Thoracic aorta (tissue), 2 donors: ENCODE measurements at regions not wholly inside any gene's neighbourhood (a gene's known extent, or its start where the extent isn't known, plus 50 kb on each side); places are given as distances from the start of the nearest gene placed in this dataset.

Experiments
- ATAC-seq: fragments of 150-250 bp; one replicate; pipeline ENCODE4 v1.8.0; 2017; ENCODE audit warnings: low read depth; ENCODE audit not compliant: insufficient number of reproducible peaks, low FRiP score
- DNase-seq: peaks from one replicate; pipeline ENCODE4 v3.0.0-alpha.2; 2020; ENCODE audit warnings: low spot score
- H3K27ac ChIP-seq, 2 donors: fragments of 200-600 bp; sonication (generic); 1 replicate in 1 of 2; 2 replicates in 1 of 2; pipeline ENCODE4 v1.5.1; 2016; ENCODE audit warnings: mild to moderate bottlenecking in 2 of 2, moderate library complexity in 2 of 2
- H3K27me3 ChIP-seq: fragments of 200-600 bp; sonication (generic); replicated peaks from 2 replicates; pipeline ENCODE4 v1.6.0; 2016; ENCODE audit warnings: mild to moderate bottlenecking; ENCODE audit not compliant: insufficient read depth
- H3K36me3 ChIP-seq: fragments of 200-600 bp; sonication (generic); one replicate; pipeline ENCODE4 v1.5.1; 2016
- H3K4me1 ChIP-seq, 2 donors: fragments of 200-600 bp; sonication (generic); 1 replicate in 1 of 2; 2 replicates in 1 of 2; pipeline versions ENCODE4 v1.5.1 to v1.6.0; 2016; ENCODE audit warnings: low read depth in 2 of 2, mild to moderate bottlenecking in 1 of 2; ENCODE audit not compliant: control insufficient read depth in 1 of 2
- H3K4me3 ChIP-seq: fragments of 200-600 bp; sonication (generic); 2 replicates; pipeline ENCODE4 v1.5.1; 2016; ENCODE audit warnings: mild to moderate bottlenecking
- H3K9me3 ChIP-seq: fragments of 200-600 bp; sonication (generic); 2 replicates; pipeline ENCODE4 v1.5.1; 2016
- CTCF ChIP-seq: fragments of 200-600 bp; sonication (generic); IDR thresholded peaks from one replicate; pipeline ENCODE4 v1.5.1; 2019; ENCODE audit warnings: antibody characterized with exemption

- no peak for TF ChIP-seq CTCF
- H3K4me1 ChIP-seq = no peaks in the 10 kb centered on the region
- no peak overlapping the region for H3K4me3 ChIP-seq
- H3K27ac ChIP-seq = no peak overlapping the region
- H3K36me3 ChIP-seq = no peaks in the 10 kb centered on the region
- DNase-seq (no peak), ATAC-seq (no peak)
- H3K9me3 ChIP-seq = peaks cover 3% of the 10 kb centered on the region
- H3K27me3 ChIP-seq = no peaks in the 10 kb centered on the region
These were observed 54.5 kb upstream of the FAM78B start for GRCh38 chr1:166221316-166221715.

GRCh38 chr1:166233750-166234366 lies 67.1 kb upstream of the FAM78B start:
- no peak for TF ChIP-seq CTCF
- H3K27ac ChIP-seq = no peak overlapping the region
- no peaks in the 10 kb centered on the region for H3K4me1 ChIP-seq
- H3K9me3 ChIP-seq = no peaks in the 10 kb centered on the region
- no peaks in the 10 kb centered on the region for H3K36me3 ChIP-seq
- ATAC-seq (no peak), DNase-seq (no peak)
- no peak overlapping the region for H3K4me3 ChIP-seq
- H3K27me3 ChIP-seq = no peaks in the 10 kb centered on the region

- ATAC-seq (no peak), DNase-seq (no peak)
- Histone ChIP-seq H3K36me3 (no peaks in the 10 kb centered on the region), H3K27ac (no peak overlapping the region), H3K4me1 (no peaks in the 10 kb centered on the region), H3K4me3 (no peak overlapping the region), H3K9me3 (no peaks in the 10 kb centered on the region), H3K27me3 (no peaks in the 10 kb centered on the region)
- TF ChIP-seq CTCF = no peak
These were observed 68.9 kb upstream of the FAM78B start for GRCh38 chr1:166235728-166236127.

GRCh38 chr1:166237675-166238074 lies 70.9 kb upstream of the FAM78B start:
- Histone ChIP-seq H3K4me3 (no peak overlapping the region), H3K27me3 (no peaks in the 10 kb centered on the region), H3K4me1 (no peaks in the 10 kb centered on the region), H3K36me3 (no peaks in the 10 kb centered on the region), H3K27ac (no peak overlapping the region), H3K9me3 (no peaks in the 10 kb centered on the region)
- no peak for DNase-seq
- TF ChIP-seq CTCF = no peak
- no peak for ATAC-seq

- no peak for ATAC-seq
- Histone ChIP-seq H3K9me3 (peaks cover 8% of the 10 kb centered on the region), H3K4me1 (no peaks in the 10 kb centered on the region), H3K36me3 (no peaks in the 10 kb centered on the region), H3K4me3 (no peak overlapping the region), H3K27ac (no peak overlapping the region), H3K27me3 (no peaks in the 10 kb centered on the region)
- DNase-seq = no peak
- TF ChIP-seq CTCF = no peak
These were observed 86.4 kb upstream of the FAM78B start for GRCh38 chr1:166253076-166253779.
